ENCODE measurements at regions not wholly inside any gene's neighbourhood (a gene's known extent, or its start where the extent isn't known, plus 50 kb on each side); places are given as distances from the start of the nearest gene placed in this dataset.

DNA sequence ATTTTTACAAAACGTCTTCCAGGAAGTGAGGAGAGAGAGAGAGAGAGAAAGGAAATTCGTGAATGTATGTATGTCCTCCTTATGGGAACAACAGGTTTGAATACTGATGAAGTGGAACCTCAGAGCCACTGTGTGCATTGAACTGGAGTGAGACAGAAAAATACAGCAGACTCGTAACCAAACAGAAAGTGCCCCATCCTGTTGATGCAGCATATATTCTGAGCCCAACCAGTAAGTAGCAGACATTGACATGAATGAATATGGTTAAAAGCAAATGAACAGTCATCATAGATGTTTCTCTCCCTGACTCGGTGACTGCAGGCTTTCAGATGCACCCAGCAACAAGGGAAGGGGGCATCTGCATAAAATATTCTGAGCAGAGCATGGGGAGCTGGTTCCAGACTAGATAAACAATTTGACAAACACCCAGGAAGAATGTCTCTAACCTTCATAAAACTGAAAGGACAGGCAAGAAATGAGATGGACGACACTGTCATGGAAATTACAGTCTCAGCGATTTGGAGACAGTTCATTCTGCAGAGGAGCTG is 471.0 kb upstream of the PBX1 start:
- TF ChIP-seq, protein P1, sequence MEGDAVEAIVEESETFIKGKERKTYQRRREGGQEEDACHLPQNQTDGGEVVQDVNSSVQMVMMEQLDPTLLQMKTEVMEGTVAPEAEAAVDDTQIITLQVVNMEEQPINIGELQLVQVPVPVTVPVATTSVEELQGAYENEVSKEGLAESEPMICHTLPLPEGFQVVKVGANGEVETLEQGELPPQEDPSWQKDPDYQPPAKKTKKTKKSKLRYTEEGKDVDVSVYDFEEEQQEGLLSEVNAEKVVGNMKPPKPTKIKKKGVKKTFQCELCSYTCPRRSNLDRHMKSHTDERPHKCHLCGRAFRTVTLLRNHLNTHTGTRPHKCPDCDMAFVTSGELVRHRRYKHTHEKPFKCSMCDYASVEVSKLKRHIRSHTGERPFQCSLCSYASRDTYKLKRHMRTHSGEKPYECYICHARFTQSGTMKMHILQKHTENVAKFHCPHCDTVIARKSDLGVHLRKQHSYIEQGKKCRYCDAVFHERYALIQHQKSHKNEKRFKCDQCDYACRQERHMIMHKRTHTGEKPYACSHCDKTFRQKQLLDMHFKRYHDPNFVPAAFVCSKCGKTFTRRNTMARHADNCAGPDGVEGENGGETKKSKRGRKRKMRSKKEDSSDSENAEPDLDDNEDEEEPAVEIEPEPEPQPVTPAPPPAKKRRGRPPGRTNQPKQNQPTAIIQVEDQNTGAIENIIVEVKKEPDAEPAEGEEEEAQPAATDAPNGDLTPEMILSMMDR (IDR thresholded peaks at IDR 0.05) = no peak
- TF ChIP-seq POLR2A (IDR thresholded peaks at IDR 0.05) = no peak
- intact Hi-C loops (cut with DNase I) = no loop called here
- no peaks in the 10 kb centered on the region for H3K4me1 ChIP-seq
- H3K27me3 ChIP-seq = no peaks in the 10 kb centered on the region
- H3K4me3 ChIP-seq = no peak overlapping the region
- 58 to 62% (median 59%) methylated on average over 6 of the region's 6 CpGs for WGBS, 4 donors
- no peaks in the 10 kb centered on the region for H3K36me3 ChIP-seq
- ATAC-seq (no peak), DNase-seq (no peak)
- H3K27ac ChIP-seq = no peak overlapping the region
- peaks cover 0 to 4% (median 0%) of the 10 kb centered on the region in 12 donors for H3K9me3 ChIP-seq

DNA sequence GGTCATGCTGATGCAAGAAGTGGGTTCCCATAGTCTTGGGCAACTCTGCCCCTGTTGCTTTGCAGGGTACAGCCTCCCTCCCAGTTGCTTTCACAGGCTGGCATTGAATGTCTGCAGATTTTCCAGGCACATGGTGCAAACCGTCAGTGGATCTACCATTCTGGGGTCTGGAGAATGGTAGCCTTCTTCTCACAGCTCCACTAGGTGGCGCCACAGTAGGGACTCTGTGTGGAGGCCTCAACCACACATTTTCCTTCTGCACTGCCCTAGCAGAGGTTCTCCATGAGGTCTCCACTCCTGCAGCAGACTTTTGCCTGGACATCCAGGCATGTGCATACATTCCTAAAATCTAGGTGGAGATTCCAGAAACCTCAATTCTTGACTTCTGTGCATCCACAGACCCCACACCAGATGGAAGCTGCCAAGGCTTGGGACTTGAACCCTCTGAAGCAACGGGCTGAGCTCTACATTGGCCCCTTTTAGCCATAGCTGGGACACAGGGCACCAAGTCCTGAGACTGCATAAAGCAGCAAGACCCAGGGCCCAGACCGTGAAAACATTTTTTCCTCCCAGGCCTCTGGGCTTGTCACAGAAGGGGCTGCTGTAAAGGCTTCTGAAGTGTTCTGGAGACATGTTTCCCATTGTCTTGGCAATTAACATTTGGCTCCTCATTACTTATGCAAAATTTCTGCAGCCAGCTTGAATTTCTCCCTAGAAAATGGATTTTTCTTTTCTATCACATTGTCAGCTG is 466.2 kb upstream of the PBX1 start:
- Histone ChIP-seq H3K36me3 (no peaks in the 10 kb centered on the region), H3K4me1 (no peaks in the 10 kb centered on the region), H3K27me3 (no peaks in the 10 kb centered on the region), H3K27ac (no peak overlapping the region), H3K9me3 (peaks cover 0 to 14% (median 0%) of the 10 kb centered on the region in 12 donors), H3K4me3 (no peak overlapping the region)
- no peak for TF ChIP-seq POLR2A (IDR thresholded peaks at IDR 0.05)
- TF ChIP-seq, protein P1 (IDR thresholded peaks at IDR 0.05) = peak in 5 of 12 donors; percentile 12 to 29 (median 17)
- ATAC-seq (no peak), DNase-seq (no peak)
- WGBS, 4 donors = 76 to 86% (median 84%) methylated on average over 4 of the region's 4 CpGs
- intact Hi-C loops (cut with DNase I) = no loop called here

DNA sequence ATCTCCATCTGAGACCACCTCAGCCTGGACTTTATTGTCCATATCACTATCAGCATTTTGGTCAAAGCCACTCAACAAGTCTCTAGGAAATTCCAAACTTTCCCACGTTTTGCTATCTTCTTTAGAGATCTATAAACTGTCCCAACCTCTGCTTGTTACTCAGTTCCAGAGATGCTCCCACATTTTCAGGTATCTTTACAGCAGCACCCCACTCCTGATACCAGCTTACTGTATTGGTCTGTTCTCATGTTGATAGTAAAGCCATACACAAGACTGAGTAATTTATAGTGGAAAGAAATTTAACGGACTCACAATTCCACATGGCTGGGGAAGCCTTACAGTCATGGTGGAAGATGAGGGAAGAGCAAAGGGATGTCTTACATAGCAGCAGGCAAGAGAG is 465.4 kb upstream of the PBX1 start:
- ATAC-seq = no peak
- no peaks in the 10 kb centered on the region for H3K27me3 ChIP-seq
- H3K36me3 ChIP-seq = no peaks in the 10 kb centered on the region
- TF ChIP-seq POLR2A (IDR thresholded peaks at IDR 0.05) = no peak
- TF ChIP-seq, protein P1 (IDR thresholded peaks at IDR 0.05) = no peak
- no peak for DNase-seq
- peaks cover 0 to 14% (median 0%) of the 10 kb centered on the region in 12 donors for H3K9me3 ChIP-seq
- WGBS, 4 donors = 58 to 78% (median 75%) methylated on average over 2 of the region's 2 CpGs
- intact Hi-C loops (cut with DNase I) = no loop called here
- no peaks in the 10 kb centered on the region for H3K4me1 ChIP-seq
- H3K27ac ChIP-seq = no peak overlapping the region
- H3K4me3 ChIP-seq = no peak overlapping the region

DNA sequence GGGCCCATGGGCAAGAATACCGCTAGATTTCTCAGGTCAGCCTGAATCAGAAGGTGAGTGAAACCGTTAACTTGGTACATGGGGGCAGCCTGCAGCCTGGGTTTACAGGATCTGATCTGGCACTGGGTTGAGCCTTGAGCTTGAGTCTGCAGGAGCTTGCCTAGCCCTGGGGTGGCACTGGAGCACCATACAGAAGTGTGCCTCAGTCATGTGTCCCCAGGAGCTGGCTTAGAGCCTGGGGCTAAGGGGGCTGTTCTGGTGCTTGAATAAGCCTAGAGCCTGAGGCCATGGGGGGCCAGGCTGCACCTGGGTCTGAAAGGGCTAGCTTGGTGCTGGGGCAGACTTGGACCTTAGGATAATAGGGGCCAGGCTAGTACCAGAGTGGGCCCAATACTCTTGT is 457.2 kb upstream of the PBX1 start:
- Histone ChIP-seq H3K4me3 (no peak overlapping the region), H3K27me3 (no peaks in the 10 kb centered on the region), H3K9me3 (peaks cover 0 to 22% (median 0%) of the 10 kb centered on the region in 12 donors), H3K27ac (no peak overlapping the region), H3K4me1 (no peaks in the 10 kb centered on the region), H3K36me3 (no peaks in the 10 kb centered on the region)
- DNase-seq = peak in 1 of 5 donors; percentile 15
- WGBS, 4 donors = 90 to 96% (median 94%) methylated on average over 2 of the region's 2 CpGs
- TF ChIP-seq POLR2A (IDR thresholded peaks at IDR 0.05) = no peak
- TF ChIP-seq, protein P1 (IDR thresholded peaks at IDR 0.05) = no peak
- ATAC-seq = no peak
- intact Hi-C loops (cut with DNase I) = no loop called here

All from heart left ventricle (tissue), 16 donors.